GM23338 (cell line): ENCODE measurements at regions not wholly inside any gene's neighbourhood (a gene's known extent, or its start where the extent isn't known, plus 50 kb on each side); places are given as distances from the start of the nearest gene placed in this dataset.

Experiments
- ATAC-seq: fragments of 200-7000 bp; cut with Tn5 transposase; 3 replicates; pipeline ENCODE4 v1.9.1; 2020
- DNase-seq: peaks from one replicate; pipeline ENCODE4 v3.0.0-alpha.2; 2015; ENCODE audit warnings: low spot score
- H2AFZ ChIP-seq: fragments of 200-600 bp; sonication (generic); 2 replicates; pipeline ENCODE4 v1.8.0; 2016; ENCODE audit warnings: antibody characterized with exemption, mild to moderate bottlenecking, moderate library complexity
- H3F3A ChIP-seq: fragments of 200-600 bp; sonication (generic); replicated peaks from 2 replicates; pipeline ENCODE4 v1.8.0; 2017; ENCODE audit warnings: antibody characterized with exemption, mixed run types, low read depth
- H3K27ac ChIP-seq: fragments of 200-600 bp; sonication (generic); 2 replicates; pipeline ENCODE4 v1.6.1; 2016; ENCODE audit warnings: low read depth
- H3K27me3 ChIP-seq: fragments of 200-600 bp; sonication (generic); 2 replicates; pipeline ENCODE4 v1.8.0; 2016; ENCODE audit warnings: mild to moderate bottlenecking, mixed run types, moderate library complexity; ENCODE audit not compliant: insufficient read depth
- H3K36me3 ChIP-seq: fragments of 200-600 bp; sonication (generic); 2 replicates; pipeline ENCODE4 v1.8.0; 2016; ENCODE audit warnings: mild to moderate bottlenecking; ENCODE audit not compliant: insufficient read depth
- H3K4me1 ChIP-seq: fragments of 200-600 bp; sonication (generic); 2 replicates; pipeline ENCODE4 v1.8.0; 2016; ENCODE audit warnings: mild to moderate bottlenecking, moderate library complexity; ENCODE audit not compliant: insufficient read depth
- H3K4me2 ChIP-seq: fragments of 200-600 bp; sonication (generic); 2 replicates; pipeline ENCODE4 v1.7.1; 2017; ENCODE audit warnings: mixed run types
- H3K4me3 ChIP-seq: fragments of 200-600 bp; sonication (generic); 2 replicates; pipeline ENCODE4 v1.6.1; 2016; ENCODE audit warnings: mixed run types
- H3K79me2 ChIP-seq: fragments of 200-600 bp; sonication (generic); replicated peaks from 2 replicates; pipeline ENCODE4 v1.8.0; 2017; ENCODE audit warnings: mild to moderate bottlenecking; ENCODE audit not compliant: insufficient read depth
- H3K9me2 ChIP-seq: fragments of 200-600 bp; sonication (generic); 2 replicates; pipeline ENCODE4 v1.8.0; 2017; ENCODE audit not compliant: insufficient read depth
- H4K20me1 ChIP-seq: fragments of 200-600 bp; sonication (generic); replicated peaks from 2 replicates; pipeline ENCODE4 v1.8.0; 2017; ENCODE audit warnings: mild to moderate bottlenecking; ENCODE audit not compliant: insufficient read depth
- H3K27ac Mint-ChIP-seq: 2 replicates; pipeline ENCODE4 v1.8.0; 2020; ENCODE audit warnings: inconsistent platforms, mild to moderate bottlenecking, moderate library complexity, mixed read lengths
- H3K27me3 Mint-ChIP-seq: 3 replicates; pipeline ENCODE4 v1.8.0; 2022; ENCODE audit warnings: low read depth, mild to moderate bottlenecking, moderate library complexity, mixed read lengths, inconsistent platforms; ENCODE audit not compliant: insufficient read depth, poor library complexity
- H3K36me3 Mint-ChIP-seq: 3 replicates; pipeline ENCODE4 v1.8.0; 2021; ENCODE audit warnings: low read depth, mild to moderate bottlenecking, inconsistent platforms, moderate library complexity, mixed read lengths
- H3K4me1 Mint-ChIP-seq: 3 replicates; pipeline ENCODE4 v1.8.0; 2020; ENCODE audit warnings: mild to moderate bottlenecking, inconsistent platforms, mixed read lengths
- H3K4me3 Mint-ChIP-seq: 3 replicates; pipeline ENCODE4 v1.8.0; 2021; ENCODE audit warnings: moderate library complexity, mild to moderate bottlenecking, inconsistent platforms, mixed read lengths
- H3K9me3 Mint-ChIP-seq: 3 replicates; pipeline ENCODE4 v1.8.0; 2020; ENCODE audit warnings: moderate library complexity, mild to moderate bottlenecking, inconsistent platforms, mixed read lengths
- CREB1 ChIP-seq: fragments of 250-450 bp; sonication (Bioruptor Pico); IDR thresholded peaks from 2 replicates; pipeline ENCODE4 v1.5.0; 2020; ENCODE audit warnings: low read depth, mild to moderate bottlenecking, moderate library complexity
- EZH2 ChIP-seq: fragments of 200-600 bp; sonication (generic); IDR thresholded peaks from one replicate; pipeline ENCODE4 v1.8.0; 2017; ENCODE audit warnings: antibody characterized with exemption, mild to moderate bottlenecking, low read depth; ENCODE audit not compliant: unreplicated experiment
- EZH2phosphoT487 ChIP-seq: fragments of 200-600 bp; sonication (generic); IDR thresholded peaks from one replicate; pipeline ENCODE4 v1.8.1; 2018; ENCODE audit warnings: antibody characterized with exemption; ENCODE audit not compliant: unreplicated experiment
- STAT1 ChIP-seq: IDR thresholded peaks from one replicate; pipeline ENCODE4 v1.6.1; 2016; ENCODE audit warnings: antibody characterized with exemption; ENCODE audit not compliant: unreplicated experiment
- ZNF114 ChIP-seq: fragments of 250-450 bp; sonication (Bioruptor Pico); IDR thresholded peaks from 2 replicates; pipeline ENCODE4 v1.5.0; 2020; ENCODE audit warnings: mild to moderate bottlenecking, moderate library complexity
- ZNF331 ChIP-seq: fragments of 250-450 bp; sonication (Bioruptor Pico); IDR thresholded peaks from 2 replicates; pipeline ENCODE4 v1.5.0; 2020; ENCODE audit warnings: low read depth, mild to moderate bottlenecking, moderate library complexity
- TF ChIP-seq, protein P1 (sequence below): IDR thresholded peaks from 2 replicates; pipeline ENCODE4 v1.6.1; 2016; ENCODE audit warnings: antibody characterized with exemption
- TF ChIP-seq, protein P2 (sequence below), 2 experiments: fragments of 200-600 bp in 1 of 2; sonication (generic) in 1 of 2; conservative IDR thresholded peaks; 2 replicates each; pipeline versions ENCODE4 v1.5.1 to v1.6.1; 2016 to 2017; ENCODE audit warnings: antibody characterized with exemption in 2 of 2, low read depth in 2 of 2, mild to moderate bottlenecking in 2 of 2, moderate library complexity in 1 of 2
- TF ChIP-seq, protein P3 (sequence below): fragments of 250-450 bp; sonication (Bioruptor Pico); IDR thresholded peaks from 2 replicates; pipeline ENCODE4 v1.5.0; 2020; ENCODE audit warnings: mild to moderate bottlenecking, moderate library complexity

DNA sequence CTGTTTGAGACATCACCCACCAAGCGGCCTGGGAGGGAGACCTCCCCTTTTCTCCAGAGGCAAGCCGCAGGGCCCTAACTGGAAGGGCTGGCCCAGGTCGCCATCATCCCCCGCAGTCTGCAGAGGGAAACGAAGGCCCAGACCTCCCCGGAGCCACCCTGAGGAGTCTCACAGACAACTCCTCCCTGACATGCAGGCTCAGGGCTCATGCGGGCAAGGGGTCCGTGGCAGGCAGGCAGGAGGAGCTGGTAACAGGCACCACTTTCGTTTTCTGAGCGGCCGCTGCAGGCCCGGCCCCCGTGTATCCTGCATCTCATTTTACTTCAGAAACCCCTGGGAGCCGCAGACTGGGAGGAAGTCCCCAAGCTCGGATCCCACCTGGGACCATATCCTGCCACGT lies 192.0 kb upstream of the PPP1R26 start:
- Histone ChIP-seq H4K20me1 (no peaks in the 10 kb centered on the region), H3K4me2 (no peak overlapping the region), H3K27ac (no peak overlapping the region), H3K27me3 (no peaks in the 10 kb centered on the region), H2AFZ (no peak overlapping the region), H3K9me2 (no peaks in the 10 kb centered on the region), H3K4me1 (no peaks in the 10 kb centered on the region), H3K79me2 (no peaks in the 10 kb centered on the region), H3K36me3 (no peaks in the 10 kb centered on the region), H3F3A (peaks cover 10% of the 10 kb centered on the region), H3K4me3 (no peak overlapping the region)
- H3K9me3 Mint-ChIP-seq = peaks cover 9% of the 10 kb centered on the region
- no peak for ATAC-seq
- peaks cover 3% of the 10 kb centered on the region; the same call in 2 of the 3 replicates for H3K36me3 Mint-ChIP-seq
- H3K27ac Mint-ChIP-seq = peak overlapping the region; percentile 46; the same call in 1 of the 2 replicates
- H3K27me3 Mint-ChIP-seq = peaks cover 19% of the 10 kb centered on the region
- TF ChIP-seq, protein P1, sequence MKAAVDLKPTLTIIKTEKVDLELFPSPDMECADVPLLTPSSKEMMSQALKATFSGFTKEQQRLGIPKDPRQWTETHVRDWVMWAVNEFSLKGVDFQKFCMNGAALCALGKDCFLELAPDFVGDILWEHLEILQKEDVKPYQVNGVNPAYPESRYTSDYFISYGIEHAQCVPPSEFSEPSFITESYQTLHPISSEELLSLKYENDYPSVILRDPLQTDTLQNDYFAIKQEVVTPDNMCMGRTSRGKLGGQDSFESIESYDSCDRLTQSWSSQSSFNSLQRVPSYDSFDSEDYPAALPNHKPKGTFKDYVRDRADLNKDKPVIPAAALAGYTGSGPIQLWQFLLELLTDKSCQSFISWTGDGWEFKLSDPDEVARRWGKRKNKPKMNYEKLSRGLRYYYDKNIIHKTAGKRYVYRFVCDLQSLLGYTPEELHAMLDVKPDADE = no peak
- TF ChIP-seq ZNF331 (CRISPR knock-in tag) (no peak), CREB1 (CRISPR knock-in tag) (no peak), EZH2phosphoT487 (no peak), STAT1 (no peak), EZH2 (no peak), ZNF114 (CRISPR knock-in tag) (no peak)
- TF ChIP-seq, protein P2, sequence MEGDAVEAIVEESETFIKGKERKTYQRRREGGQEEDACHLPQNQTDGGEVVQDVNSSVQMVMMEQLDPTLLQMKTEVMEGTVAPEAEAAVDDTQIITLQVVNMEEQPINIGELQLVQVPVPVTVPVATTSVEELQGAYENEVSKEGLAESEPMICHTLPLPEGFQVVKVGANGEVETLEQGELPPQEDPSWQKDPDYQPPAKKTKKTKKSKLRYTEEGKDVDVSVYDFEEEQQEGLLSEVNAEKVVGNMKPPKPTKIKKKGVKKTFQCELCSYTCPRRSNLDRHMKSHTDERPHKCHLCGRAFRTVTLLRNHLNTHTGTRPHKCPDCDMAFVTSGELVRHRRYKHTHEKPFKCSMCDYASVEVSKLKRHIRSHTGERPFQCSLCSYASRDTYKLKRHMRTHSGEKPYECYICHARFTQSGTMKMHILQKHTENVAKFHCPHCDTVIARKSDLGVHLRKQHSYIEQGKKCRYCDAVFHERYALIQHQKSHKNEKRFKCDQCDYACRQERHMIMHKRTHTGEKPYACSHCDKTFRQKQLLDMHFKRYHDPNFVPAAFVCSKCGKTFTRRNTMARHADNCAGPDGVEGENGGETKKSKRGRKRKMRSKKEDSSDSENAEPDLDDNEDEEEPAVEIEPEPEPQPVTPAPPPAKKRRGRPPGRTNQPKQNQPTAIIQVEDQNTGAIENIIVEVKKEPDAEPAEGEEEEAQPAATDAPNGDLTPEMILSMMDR (conservative IDR thresholded peaks at IDR 0.05; ENCODE audit: low read depth in 2 of 2) = no peak
- TF ChIP-seq, protein P3, sequence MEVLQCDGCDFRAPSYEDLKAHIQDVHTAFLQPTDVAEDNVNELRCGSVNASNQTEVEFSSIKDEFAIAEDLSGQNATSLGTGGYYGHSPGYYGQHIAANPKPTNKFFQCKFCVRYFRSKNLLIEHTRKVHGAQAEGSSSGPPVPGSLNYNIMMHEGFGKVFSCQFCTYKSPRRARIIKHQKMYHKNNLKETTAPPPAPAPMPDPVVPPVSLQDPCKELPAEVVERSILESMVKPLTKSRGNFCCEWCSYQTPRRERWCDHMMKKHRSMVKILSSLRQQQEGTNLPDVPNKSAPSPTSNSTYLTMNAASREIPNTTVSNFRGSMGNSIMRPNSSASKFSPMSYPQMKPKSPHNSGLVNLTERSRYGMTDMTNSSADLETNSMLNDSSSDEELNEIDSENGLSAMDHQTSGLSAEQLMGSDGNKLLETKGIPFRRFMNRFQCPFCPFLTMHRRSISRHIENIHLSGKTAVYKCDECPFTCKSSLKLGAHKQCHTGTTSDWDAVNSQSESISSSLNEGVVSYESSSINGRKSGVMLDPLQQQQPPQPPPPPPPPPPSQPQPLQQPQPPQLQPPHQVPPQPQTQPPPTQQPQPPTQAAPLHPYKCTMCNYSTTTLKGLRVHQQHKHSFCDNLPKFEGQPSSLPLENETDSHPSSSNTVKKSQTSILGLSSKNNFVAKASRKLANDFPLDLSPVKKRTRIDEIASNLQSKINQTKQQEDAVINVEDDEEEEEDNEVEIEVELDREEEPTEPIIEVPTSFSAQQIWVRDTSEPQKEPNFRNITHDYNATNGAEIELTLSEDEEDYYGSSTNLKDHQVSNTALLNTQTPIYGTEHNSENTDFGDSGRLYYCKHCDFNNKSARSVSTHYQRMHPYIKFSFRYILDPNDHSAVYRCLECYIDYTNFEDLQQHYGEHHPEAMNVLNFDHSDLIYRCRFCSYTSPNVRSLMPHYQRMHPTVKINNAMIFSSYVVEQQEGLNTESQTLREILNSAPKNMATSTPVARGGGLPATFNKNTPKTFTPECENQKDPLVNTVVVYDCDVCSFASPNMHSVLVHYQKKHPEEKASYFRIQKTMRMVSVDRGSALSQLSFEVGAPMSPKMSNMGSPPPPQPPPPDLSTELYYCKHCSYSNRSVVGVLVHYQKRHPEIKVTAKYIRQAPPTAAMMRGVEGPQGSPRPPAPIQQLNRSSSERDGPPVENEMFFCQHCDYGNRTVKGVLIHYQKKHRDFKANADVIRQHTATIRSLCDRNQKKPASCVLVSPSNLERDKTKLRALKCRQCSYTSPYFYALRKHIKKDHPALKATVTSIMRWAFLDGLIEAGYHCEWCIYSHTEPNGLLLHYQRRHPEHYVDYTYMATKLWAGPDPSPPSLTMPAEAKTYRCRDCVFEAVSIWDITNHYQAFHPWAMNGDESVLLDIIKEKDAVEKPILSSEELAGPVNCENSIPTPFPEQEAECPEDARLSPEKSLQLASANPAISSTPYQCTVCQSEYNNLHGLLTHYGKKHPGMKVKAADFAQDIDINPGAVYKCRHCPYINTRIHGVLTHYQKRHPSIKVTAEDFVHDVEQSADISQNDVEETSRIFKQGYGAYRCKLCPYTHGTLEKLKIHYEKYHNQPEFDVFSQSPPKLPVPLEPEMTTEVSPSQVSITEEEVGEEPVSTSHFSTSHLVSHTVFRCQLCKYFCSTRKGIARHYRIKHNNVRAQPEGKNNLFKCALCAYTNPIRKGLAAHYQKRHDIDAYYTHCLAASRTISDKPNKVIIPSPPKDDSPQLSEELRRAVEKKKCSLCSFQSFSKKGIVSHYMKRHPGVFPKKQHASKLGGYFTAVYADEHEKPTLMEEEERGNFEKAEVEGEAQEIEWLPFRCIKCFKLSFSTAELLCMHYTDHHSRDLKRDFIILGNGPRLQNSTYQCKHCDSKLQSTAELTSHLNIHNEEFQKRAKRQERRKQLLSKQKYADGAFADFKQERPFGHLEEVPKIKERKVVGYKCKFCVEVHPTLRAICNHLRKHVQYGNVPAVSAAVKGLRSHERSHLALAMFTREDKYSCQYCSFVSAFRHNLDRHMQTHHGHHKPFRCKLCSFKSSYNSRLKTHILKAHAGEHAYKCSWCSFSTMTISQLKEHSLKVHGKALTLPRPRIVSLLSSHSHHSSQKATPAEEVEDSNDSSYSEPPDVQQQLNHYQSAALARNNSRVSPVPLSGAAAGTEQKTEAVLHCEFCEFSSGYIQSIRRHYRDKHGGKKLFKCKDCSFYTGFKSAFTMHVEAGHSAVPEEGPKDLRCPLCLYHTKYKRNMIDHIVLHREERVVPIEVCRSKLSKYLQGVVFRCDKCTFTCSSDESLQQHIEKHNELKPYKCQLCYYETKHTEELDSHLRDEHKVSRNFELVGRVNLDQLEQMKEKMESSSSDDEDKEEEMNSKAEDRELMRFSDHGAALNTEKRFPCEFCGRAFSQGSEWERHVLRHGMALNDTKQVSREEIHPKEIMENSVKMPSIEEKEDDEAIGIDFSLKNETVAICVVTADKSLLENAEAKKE (CRISPR knock-in tag) = no peak
- H3K4me1 Mint-ChIP-seq = peaks cover 26% of the 10 kb centered on the region
- H3K4me3 Mint-ChIP-seq = no peak overlapping the region
- DNase-seq = no peak
